ENCODE measurements at regions not wholly inside any gene's neighbourhood (a gene's known extent, or its start where the extent isn't known, plus 50 kb on each side); places are given as distances from the start of the nearest gene placed in this dataset.
"Not testable (repeated sequence)": the region's sequence is repeated elsewhere in the genome, so short reads cannot be mapped to it uniquely, and the experiment has no call there.

DNA sequence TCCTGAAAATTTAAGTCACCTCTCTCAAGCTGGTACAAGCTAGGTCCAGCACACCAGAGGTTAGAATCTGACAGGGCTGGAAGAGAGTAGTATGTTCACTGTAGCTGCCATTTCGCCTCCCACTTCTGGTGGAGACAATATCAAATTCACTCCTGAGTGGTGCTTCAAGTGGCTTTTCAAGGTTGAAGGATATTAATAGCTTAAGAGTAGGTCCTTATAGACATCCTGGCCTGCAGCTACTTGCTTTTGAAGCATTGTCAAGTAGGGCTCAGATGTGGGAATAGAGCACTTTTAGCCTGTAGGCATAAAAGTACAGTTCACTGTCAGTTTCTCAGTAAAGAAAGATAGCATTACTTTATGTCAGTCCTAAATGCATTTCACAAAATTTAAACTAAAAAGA, 270.5 kb upstream of the PLPP4 start:
- DNase-seq (ENCODE audit: extremely low read depth, low read depth, low spot score) = no peak

DNA sequence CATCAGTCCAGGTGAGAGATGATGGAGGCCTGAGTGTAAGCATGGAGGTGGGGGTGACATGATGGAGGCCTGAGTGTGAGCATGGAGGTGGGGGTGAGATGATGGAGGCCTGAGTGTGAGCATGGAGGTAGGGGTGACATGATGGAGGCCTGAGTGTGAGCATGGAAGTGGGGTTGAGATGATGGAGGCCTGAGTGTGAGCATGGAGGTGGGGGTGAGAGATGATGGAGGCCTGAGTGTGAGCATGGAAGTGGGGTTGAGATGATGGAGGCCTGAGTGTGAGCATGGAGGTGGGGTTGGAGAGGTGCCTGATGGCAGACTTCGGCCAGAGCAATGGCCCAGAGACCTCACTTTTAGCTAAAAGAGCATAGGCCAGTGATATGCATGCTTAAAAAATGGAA, 269.9 kb upstream of the PLPP4 start:
- DNase-seq (ENCODE audit: extremely low read depth, low read depth, low spot score) = not testable (repeated sequence)

DNA sequence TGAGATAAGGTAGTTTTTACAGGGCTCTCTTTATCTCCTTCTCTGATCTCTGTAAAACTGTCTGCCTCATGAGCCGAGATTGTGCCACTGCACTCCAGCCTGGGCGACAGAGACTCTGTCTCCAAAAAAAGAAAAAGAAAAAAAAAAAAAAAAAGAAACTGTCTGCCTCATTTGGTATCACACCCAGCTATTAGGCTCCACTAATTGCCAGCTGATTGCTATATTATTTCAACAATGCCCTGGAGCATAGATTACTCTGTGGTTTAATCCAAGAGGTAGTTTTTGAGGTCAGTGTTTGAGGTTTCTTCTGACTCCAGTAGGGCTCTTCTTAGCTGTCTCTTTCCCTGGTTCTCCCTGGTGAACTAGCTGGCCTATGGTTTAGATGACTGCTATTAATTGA, 268.1 kb upstream of the PLPP4 start:
- DNase-seq (ENCODE audit: extremely low read depth, low read depth, low spot score) = no peak

DNA sequence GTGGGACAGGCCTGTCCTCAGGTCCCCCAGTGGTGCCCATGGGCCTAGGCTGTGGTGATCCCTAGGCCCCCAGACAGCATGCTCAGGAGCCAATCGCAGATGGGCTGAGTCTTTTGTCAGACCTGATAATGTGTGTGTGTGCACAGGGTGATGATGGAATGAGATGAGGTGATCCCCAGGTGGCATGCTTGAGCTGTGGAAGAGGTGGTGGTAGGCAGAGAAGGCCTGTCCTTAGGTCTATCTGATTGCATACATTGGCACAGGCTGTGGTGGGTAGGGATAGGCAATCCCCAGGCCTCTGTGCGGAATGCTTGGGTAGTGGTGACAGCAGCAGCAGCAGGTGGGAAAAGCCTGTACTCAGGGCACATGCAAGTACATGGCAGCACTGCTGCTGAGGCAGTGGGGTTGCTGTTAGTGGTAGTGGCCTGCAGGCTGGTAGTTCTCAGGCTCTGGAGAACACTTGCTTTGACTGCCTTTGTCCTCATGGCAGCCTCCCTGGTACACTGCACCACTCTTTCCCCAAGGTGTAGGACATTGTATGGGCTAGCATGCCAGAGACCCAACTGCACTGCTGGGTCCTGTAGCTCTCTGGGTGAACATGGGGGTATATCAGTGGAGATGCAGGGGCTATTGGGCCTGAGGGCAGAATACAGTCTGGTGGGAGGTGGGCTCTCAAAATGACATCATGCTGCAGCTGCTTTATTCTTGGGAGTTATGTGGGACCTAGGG, 260.9 kb upstream of the PLPP4 start:
- no peak for DNase-seq (ENCODE audit: extremely low read depth, low read depth, low spot score)

DNA sequence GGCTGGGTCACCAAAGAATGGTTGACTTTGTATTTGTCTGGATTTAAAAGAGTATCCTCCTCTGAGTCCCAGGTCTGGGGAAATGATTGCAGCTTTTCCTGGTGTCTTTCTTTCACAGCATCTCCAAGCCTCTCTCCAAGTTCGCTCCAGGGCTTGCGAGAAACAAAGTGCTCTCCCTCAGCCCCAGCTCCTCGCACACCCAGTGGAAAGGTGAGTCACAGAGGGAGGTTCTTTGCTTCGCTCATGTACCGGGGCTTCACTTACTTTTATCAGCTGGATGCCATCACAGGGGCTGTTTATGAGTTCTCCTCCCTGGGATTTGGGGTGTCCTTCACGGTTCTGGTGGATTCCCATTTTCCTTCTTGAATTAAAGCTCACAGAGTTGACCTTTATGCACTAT, 252.2 kb upstream of the PLPP4 start:
- DNase-seq (ENCODE audit: extremely low read depth, low read depth, low spot score) = no peak

DNA sequence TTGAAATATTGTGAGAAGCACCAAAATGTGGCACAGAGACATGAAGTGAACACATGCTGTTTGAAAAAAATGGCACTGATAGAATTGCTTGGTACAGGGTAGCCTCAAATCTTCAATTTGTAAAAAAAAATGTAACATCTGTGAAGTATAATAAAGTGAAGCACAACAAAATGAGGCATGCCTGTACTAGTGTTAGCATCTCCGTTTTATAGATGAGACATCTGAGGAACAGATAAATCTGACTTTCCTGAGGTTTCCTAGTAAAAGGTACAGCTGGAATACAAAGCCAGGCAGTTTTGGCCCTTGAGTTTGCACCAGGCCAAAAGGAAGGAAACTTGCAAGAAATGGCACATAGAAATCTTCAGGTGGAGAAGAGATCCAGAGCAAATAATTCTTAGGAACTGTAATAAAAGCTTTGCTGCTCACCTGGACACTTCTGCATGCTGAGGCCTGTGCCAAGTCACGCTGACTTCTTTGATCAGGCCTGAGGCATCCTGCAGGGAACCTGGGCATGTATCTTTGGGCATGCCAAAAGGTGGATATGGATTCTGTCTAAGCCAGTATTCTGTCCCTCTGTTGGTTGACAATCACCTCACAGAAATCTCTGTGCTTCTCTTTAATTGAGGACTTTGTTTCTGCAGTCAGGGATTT, 251.5 kb upstream of the PLPP4 start:
- no peak for DNase-seq (ENCODE audit: extremely low read depth, low read depth, low spot score)

DNA sequence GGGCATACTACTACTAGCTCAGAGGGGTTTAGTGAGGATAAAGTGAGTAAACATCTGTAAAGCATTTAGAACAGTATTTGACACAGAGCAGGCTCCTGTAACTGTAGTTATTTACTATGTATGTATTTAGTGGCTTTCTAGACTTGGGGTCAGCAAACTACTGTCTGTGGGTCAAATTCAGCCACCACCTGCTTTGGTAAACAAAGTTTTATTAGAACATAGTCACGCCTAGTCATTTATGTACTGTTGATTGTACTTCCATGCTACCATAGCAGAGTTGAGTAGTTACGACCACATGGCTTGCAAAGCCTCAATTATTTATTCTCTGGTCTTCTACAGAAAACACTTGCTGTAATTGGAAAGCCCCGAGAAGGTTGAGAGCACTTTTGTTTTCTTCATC, 248.5 kb upstream of the PLPP4 start:
- no peak for DNase-seq (ENCODE audit: extremely low read depth, low read depth, low spot score)

DNA sequence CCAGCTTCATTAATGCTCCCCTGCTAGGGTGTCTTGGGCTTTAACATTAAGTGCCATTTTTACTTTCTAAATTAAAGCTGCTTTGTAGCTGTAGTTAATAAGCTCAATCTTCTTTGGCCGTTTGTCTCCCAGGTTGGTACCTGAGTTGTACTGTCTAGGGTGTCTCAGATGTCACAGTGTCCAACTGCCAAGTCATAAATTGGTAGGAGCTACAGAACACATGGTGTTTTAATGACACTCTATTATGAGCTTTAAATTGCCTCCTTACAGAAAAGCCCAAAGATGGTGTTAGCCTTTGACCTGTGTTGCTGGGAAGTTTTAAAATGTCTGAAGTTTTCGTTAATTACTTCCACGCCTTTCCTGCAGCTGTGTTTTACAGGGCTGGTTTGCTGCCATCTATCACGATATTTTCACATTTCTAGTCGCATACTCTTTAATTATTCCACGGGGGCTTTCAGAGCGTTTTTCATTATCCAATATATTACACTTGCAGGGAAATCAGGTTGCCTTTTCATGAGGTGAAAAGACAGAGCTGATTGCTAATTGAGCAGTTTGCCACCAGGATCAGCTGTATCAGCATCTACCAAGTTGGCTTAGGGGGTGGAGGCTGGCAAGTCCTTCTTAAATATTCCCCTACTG, 247.8 kb upstream of the PLPP4 start:
- no peak for DNase-seq (ENCODE audit: extremely low read depth, low read depth, low spot score)

DNA sequence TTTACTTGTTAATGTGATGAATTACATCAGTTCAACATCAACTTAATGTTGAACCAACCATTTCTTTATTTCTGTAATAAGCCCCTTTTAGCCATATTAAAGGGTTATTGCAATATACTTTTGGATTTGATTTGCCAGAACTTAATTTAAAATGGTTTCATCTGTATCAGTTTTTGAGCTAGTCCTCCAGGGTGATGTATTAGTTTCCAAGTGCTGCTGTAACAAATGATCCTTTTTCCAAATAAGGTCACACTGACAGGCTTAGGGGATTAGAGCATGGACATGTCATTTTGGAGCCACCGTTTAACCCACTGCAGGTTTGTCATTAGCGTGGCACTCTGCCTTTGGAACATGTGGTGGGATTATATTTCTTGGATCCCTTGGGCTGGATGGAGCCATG, 244.8 kb upstream of the PLPP4 start:
- no peak for DNase-seq (ENCODE audit: extremely low read depth, low read depth, low spot score)

DNA sequence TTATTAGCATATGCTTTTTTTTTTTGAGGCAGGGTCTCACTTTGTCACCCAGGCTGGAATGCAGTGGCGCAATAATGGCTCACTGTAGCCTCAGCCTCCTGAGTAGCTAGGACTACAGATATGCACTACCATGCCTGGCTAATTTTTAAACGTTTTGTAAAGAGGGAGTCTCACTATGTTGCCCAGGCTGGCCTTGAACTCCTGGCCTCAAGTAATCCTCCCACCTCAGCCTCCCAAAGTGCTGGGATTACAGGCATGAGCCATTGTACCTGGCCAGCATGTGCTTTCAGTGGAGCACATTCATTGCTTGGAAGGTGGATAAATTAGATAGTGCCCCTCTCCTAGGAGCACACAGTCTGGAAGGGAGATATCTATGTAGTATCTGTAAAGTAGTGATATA, 243.7 kb upstream of the PLPP4 start:
- DNase-seq (ENCODE audit: extremely low read depth, low read depth, low spot score) = not testable (repeated sequence)

DNA sequence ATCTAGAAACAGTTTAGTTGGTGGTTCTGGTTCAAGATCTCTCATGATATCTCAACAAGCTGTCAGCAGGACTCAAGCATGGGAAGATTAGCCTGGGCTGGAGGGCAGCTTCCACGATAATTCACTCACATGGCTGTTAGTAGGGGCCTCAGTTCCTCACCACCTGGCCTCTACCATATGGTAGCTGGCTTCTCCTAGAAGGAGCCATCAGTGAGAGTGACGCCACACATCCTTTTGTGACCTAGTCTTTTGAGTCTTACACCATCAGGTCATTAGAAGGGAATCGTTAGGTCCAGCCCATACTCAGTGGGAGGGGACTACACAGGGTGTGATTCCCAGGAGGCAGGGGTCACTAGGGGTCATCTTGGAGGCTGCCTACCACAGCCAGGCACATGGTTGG, 239.3 kb upstream of the PLPP4 start:
- DNase-seq (ENCODE audit: extremely low read depth, low read depth, low spot score) = no peak

DNA sequence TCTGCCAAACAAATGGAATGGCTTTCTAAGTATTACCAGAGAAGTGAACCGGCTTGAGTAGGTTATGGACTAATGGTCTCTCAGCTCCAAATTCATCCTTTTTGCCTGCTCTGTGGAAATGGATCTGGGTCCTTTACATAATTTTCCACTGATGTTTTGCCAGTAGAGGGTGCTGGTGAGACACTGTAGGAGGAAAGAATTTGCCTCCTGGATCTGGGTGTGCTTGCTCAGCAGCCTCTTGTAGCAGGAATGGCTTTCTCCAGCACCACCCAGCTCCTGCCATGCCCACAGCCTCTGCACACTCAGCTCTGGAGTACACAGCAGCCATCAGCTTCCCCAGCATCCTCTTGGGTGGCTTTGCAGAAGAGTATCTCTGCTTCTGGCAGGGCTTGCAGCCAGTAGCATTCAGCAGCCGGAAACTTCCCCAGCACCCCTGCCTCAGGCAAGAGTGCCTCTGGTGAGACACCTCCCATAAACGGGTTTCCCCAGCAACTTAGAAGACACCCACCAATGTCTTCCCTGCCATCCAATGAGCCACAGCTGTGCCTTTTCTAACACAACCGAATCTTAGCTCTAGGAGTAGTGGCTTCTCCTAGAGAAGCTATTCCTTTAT, 235.0 kb upstream of the PLPP4 start:
- DNase-seq (ENCODE audit: extremely low read depth, low read depth, low spot score) = peak; percentile 31

DNA sequence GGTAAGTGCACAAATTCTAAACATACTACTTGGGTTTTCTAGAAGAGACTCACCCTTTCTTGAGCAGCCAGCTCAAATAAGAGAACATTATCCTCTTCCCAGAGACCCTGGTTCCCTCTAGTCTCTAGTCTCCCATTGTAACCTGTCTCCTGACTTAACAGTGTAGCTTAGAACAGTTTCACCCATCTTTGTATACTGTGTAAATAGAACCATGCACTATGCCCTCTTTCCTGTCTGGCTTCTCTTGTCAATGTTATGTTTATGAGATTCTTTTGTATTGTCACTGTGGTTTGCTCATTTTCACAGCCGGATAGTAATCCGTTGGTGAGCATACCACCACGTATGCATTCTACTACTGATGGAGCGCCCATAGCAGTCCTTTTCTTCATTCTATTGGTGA, 227.4 kb upstream of the PLPP4 start:
- DNase-seq (ENCODE audit: extremely low read depth, low read depth, low spot score) = no peak

DNA sequence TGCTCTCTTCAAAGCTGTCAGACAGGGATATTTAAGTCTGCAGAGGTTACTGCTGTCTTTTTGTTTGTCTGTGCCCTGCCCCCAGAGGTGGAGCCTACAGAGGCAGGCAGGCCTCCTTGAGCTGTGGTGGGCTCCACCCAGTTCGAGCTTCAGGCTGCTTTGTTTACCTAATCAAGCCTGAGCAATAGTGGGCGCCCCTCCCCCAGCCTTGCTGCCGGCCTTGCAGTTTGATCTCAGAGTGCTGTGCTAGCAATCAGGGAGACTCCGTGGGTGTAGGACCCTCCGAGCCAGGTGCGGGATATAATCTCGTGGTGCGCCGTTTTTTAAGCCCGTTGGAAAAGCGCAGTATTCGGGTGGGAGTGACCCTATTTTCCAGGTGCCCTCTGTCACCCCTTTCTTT, 217.3 kb upstream of the PLPP4 start:
- DNase-seq (ENCODE audit: extremely low read depth, low read depth, low spot score) = not testable (repeated sequence)

DNA sequence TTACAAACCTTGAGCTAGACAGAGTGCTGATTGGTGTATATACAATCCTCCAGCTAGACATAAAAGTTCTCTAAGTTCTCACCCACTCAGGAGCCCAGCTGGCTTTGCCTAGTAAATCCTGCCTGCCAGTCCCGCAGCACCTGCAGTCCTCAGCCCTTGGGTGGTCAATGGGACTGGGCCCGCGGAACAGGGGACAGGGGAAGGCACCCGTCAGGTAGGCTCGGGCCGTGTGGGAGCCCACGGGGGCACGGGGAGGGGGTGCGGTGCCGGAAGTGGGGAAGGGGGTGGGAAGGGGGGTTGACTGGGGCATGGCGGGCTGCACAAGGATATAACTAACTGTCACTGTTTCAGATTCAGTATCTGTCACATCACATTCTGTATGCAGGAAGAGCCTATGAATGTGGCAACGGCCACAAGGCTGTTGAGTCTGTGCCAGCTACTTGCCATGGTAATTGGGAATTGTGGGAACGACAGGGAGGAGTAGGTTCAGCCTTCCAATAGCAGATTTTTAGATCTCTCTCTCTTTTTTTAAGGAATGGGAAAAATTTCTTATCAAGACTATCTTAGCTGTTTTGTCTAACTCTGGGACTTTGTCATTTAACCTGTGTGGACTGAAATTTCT, 205.1 kb upstream of the PLPP4 start:
- DNase-seq (ENCODE audit: extremely low read depth, low read depth, low spot score) = no peak

DNA sequence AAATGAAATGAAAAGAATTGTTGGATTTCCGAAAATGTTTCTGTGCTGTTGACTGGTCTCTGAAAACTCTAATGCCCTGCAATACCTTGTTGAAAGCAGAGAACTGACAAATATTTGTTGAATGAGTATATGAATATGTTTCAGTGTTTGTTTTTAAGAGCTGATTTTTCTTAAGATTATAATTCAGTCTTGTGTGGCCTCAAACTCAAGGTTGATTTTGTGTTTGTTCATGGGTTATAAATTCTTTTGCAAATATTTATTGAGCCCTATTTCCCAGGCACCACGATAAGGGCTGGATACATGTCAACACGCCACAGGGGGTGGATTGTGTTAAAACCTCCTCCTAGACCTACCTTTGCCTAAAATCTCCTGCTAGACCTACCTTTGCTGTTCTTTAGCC, 203.9 kb upstream of the PLPP4 start:
- DNase-seq (ENCODE audit: extremely low read depth, low read depth, low spot score) = no peak

DNA sequence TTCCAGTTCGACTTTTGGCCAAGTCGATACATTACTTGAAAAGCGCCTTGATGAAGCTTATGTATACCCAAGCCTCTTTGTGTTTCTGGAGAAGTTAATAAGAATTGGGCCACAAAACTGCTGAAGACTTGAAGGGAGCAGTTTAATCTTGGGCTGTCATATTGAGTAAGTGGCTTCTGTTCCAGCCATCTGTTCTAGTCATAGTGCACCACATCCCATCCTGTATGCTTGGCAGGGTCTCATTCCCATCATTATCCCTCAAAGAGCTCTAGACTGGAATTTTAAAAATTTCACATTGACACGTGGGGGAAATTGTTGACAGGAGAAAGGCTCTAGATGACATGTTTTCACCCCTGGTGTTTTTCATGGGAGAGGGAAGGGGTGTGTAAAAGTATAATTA, 196.6 kb upstream of the PLPP4 start:
- no peak for DNase-seq (ENCODE audit: extremely low read depth, low read depth, low spot score)

DNA sequence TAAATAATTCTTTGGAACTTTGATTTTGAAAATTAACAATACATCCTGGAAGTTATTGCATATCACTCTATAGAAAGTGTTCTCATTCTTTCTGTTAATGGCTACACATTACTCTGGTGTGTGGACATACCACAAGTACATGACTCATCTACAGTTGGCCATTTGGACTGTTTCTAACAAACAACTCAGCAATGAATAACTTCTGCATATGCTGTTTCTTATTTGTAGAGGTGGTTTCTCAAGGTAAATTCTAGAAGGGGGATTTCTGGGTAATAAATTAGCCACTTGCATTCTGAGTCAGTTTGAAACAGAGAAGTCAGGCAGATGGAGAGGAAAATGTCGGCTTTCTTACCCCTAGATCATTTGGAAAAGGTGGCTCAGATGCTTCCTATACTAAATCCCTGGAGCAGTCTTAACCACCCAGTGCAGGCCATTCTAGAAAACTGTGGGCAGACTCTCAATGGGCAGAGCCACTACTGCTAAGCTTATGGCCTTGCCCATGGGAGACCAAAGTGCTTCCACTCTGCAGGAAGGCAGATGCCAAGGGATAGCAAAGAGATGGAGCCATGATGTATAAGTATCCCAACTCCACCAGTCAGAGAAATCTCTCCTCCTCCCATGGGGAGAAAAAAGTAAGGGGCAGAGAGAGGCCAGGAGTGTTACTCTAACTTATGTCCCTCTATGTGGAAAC, 194.0 kb upstream of the PLPP4 start:
- no peak for DNase-seq (ENCODE audit: extremely low read depth, low read depth, low spot score)

DNA sequence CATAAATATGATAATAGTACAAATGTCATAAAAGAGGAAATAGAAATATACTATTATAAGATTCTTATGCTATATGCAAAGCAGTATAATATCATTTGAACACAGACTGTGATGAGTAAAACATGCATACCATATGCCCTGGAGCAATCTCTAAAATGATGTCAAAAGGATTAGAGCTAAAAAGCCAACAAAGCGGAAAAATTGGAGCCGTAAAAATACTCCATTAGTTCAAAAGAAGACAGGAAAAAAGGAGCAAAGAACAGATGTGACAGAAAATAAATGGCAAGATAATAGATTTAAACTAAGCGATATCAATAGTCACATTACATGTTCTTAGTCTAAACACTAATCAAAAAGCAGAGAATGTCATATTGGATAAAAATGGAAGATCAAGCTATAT, 191.0 kb upstream of the PLPP4 start:
- DNase-seq (ENCODE audit: extremely low read depth, low read depth, low spot score) = no peak

DNA sequence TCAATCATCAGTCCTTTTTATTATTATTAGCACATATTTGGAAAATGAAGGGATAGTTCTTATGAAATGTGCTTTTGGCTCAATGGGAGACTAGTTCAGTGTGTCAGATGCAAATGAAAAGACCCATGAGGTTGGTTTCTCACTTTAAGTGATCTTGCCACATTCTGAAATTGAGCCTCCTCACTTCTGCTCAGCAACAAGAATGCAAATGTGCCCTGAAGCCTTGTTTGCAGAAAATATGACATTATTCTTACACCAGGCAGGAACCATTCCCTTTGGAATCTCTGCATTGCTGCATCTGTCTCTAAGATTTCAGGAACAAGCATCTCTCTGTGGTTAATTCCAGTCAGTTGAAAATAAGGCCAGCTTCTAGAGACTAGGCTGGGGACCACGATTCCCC, 186.1 kb upstream of the PLPP4 start:
- no peak for DNase-seq (ENCODE audit: extremely low read depth, low read depth, low spot score)

DNA sequence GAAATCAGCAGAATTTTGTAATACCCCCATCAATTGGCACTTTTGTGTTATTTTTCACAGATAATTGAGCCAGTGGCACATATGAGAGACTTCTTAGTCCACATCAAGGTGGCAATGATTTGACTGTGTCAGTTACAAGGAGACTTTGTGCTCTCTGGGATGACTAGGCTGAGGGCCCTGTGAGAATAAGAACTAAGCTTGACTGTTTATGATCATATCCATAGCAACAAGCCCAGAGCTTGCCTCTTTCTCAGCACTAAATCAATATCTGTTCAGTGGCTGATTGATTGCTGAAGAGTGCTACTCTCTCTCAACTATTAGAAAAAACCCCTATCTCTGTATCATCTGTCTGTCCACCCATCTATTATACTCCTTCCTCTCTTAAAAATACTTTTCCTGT, 185.3 kb upstream of the PLPP4 start:
- no peak for DNase-seq (ENCODE audit: extremely low read depth, low read depth, low spot score)

Data from glomerular endothelial cell (primary cell).